GM13976 (cell line): ENCODE measurements at regions not wholly inside any gene's neighbourhood (a gene's known extent, or its start where the extent isn't known, plus 50 kb on each side); places are given as distances from the start of the nearest gene placed in this dataset.
"Not testable (repeated sequence)": the region's sequence is repeated elsewhere in the genome, so short reads cannot be mapped to it uniquely, and the experiment has no call there.

Source experiments
- DNase-seq: peaks from one replicate; pipeline ENCODE4 v3.0.0; 2012; ENCODE audit warnings: low spot score
- CTCF ChIP-seq: IDR thresholded peaks from 2 replicates; pipeline ENCODE4 v1.5.1; 2012; ENCODE audit warnings: borderline replicate concordance, mild to moderate bottlenecking; ENCODE audit not compliant: insufficient read depth; ENCODE audit errors: extremely low read depth, missing control alignments, control extremely low read depth
- in situ Hi-C: fragments of 300-500 bp; cut with MboI; formaldehyde crosslinking; loops from one replicate; pipeline ENCODE4 v1.12.0; 2022; ENCODE audit warnings: low sequenced_read_pairs, mixed read lengths, inconsistent platforms; ENCODE audit not compliant: unreplicated experiment

- in situ Hi-C loops, result no loop called here
Observed at GRCh38 chr6:121619987-121620740, 184.7 kb downstream of the GJA1 start.

GRCh38 chr6:121627761-121628160 lies 192.3 kb downstream of the GJA1 start:
- no peak for TF ChIP-seq CTCF
- no peak for DNase-seq
- in situ Hi-C loops, result no loop called here

More at GRCh38 chr6:121619987-121620740, 184.7 kb downstream of the GJA1 start:
- TF ChIP-seq CTCF, result no peak
- DNase-seq, result no peak

- in situ Hi-C loops, result no loop called here
Observed at GRCh38 chr6:121630716-121631115, 195.3 kb downstream of the GJA1 start.

GRCh38 chr6:121631752-121632151 lies 196.3 kb downstream of the GJA1 start:
- in situ Hi-C loops, DNase-seq: not testable (repeated sequence)

More at GRCh38 chr6:121630716-121631115, 195.3 kb downstream of the GJA1 start:
- TF ChIP-seq CTCF, result no peak
- no peak for DNase-seq

GRCh38 chr6:121633309-121633708 lies 197.9 kb downstream of the GJA1 start:
- DNase-seq, result no peak
- TF ChIP-seq CTCF, result no peak
- in situ Hi-C loops, result no loop called here

GRCh38 chr6:121634586-121634985 lies 199.1 kb downstream of the GJA1 start:
- DNase-seq, in situ Hi-C loops: not testable (repeated sequence)

- no peak for TF ChIP-seq CTCF
- in situ Hi-C loops, result no loop called here
- no peak for DNase-seq
Observed at GRCh38 chr6:121635355-121635754, 199.9 kb downstream of the GJA1 start.

GRCh38 chr6:121636217-121636616 lies 200.8 kb downstream of the GJA1 start:
- in situ Hi-C loops, DNase-seq: not testable (repeated sequence)
